Right hindlimb (tissue), 1 donor: ENCODE measurements at regions not wholly inside any gene's neighbourhood (a gene's known extent, or its start where the extent isn't known, plus 50 kb on each side); places are given as distances from the start of the nearest gene placed in this dataset.
"Not testable (repeated sequence)": the region's sequence is repeated elsewhere in the genome, so short reads cannot be mapped to it uniquely, and the experiment has no call there.

Source experiments
- DNase-seq: peaks from one replicate; pipeline ENCODE4 v3.0.0-alpha.2; 2018

DNA sequence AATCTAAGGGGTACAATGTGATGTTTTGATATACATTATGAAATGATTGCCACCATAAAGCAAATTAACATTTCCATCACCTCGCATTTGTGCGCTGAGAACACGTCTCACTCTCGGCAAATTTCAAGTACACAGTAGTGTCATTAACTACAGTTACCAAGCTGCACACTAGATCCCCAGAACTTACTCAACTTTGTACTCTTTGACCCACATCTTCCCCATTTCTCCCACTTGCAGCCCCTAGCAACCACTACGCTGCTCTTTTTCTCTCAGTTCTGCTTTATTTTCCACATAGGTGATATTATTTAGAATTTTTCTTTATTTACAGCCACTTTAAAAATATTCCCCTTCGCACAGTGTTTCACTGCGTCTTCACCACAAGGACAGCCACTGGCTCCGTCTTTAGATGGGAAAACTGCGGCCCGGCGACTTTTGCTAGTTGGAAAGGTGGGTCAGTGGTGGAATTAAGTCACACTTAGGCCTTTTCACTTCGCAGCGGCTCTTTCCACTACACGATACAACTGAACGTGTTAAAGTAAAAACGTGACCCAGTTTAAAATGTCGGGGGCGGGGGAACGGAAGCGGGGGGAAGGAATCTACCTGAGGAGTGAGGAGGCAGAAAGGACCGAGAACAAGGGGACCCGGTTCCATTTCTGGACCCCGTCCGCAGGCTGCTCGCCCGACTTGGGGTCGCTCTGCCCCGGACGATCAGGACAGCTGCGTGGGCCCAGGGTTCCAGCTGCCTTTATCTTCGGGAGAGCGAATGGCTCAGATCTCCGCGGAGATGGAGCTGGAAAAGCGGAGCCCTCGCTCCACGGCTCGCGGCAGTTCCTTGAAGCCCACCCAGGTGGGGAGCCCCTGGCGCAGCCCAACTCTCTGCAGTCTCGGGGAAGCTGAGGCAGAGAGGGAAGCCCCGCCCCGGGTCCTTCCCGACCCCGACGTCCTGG is 486.1 kb downstream of the UQCRFS1 start:
- DNase-seq = no peak

DNA sequence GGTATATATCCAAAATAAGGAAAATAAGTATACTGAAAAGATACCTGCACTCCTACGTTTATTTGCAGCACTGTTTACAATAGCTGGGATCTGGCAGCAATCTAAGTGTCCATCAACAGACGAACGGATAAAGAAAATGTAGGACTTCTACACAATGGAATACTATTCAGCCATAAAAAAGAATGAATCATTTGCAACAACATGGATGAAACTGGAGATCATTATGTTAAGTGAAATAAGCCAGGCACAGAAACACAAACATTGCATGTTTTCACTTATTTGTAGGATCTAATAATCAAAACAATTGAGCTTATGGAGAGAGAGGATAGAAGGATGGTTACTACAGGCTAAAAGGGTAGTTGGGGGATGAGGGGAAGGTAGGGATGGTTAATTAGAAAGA is 494.0 kb downstream of the UQCRFS1 start:
- no peak for DNase-seq

DNA sequence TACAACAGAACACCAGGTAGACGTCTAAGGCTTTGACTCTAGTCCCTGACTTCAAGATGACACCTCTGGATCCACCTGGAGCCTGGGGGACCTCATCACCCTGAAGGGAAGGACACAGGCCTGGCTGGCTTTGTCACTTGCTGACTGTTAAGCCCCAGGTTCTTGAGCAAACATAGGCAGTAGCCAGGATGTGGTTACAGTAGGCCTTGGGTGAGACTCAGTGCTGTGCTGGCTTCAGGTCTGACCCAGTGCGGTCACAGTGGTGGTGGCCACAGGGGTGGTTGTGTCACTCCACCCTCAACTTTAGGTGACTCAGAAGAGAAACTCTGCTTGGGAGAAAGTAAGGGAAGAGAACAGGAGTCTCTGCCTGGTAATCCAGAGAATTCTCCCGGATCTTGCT is 497.8 kb downstream of the UQCRFS1 start:
- no peak for DNase-seq

DNA sequence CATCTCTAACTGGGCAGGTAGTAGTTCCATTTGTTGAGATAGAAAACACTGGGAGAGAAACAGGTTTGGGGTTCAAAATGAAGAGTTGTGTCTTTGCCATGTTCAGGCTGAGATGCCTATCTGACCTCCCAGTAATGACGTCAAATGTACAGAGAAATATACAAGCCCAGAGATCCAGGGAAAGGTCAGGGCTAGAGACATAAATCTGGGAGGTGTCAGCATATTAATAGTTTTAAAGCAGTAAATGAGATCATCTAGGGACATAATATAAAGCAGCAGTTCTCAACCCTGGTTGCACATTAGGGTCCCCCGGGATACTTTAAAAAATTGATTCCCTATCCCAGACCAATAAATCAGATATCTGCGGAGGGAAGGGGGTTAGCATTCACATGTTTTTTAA is 501.5 kb downstream of the UQCRFS1 start:
- DNase-seq = no peak

DNA sequence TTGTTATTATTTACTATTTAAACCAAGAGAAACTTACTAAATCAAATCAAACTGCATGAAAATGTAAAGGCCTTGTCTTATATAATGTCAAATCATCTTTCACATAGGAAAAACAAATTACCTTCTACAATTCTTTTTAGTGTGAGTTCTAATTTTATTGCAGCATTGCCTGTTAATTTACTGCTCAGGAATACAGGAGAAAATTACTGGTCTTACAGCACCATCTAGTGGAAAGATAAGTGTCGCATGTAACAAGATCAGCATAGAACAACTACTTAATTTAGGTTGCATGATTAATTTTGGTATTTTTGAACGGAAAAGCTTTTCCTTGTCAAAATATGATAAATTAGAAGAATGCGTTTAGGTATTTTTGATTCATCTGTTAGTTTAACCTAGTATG is 502.7 kb downstream of the UQCRFS1 start:
- DNase-seq = no peak

DNA sequence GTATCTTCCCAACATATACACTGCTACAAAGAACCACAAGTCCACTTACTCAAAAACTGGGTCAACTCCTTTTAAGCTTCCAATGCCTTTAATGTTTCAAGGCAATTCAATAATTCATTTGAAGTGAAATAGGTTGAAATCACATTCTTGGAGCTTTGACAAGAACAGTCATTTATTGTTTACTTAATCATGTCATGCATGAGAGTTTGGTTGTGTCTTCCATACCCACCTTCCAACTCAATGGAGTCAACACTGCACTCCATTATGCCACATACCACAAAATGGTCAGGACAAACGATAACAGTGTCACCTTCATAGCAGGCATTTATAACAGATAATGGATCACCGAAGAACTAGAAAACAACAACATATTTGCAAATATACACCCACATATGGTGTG is 506.3 kb downstream of the UQCRFS1 start:
- no peak for DNase-seq

DNA sequence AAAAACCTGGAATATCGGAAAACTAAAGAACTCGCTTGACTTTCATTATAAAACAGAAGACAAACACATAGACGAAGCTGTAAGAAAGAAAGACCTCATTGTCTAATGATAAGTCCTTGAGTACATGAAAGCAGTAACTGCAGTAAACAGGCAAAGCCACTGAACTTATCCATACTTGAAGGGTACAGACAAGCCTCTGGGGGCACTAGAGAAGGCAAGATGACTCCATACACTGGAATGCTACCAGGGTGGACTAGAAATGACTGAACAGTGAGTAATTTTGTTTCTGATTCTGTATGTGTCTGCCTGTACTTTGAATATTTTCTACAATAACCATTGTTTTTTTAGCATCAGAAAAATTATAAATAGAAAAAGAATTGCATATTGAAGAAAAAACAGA is 507.9 kb downstream of the UQCRFS1 start:
- no peak for DNase-seq

DNA sequence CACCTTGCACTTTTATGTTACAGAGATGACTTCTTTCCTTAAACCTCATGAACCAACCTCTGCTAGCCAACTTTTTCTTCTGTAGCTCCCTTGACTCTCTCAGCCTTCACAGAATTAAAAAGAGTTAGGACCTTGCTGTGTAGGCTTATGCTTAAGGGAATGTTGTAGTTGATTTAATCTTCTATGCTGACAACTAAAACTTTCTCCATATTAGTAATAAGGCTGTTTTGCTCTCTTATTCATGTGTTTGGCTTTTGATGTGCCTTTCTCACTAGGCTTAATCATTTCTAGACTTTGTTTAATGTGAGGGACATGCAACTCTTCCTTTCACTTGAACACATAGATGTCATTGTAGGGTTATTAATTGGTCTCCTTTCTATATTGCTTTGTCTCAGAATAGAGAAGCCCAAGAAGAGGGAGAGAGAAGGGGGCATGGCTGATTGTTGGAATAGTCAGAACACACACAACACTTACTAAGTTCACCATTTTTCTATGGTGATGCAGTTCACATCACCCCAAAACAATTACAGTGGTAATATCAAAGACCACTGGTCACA is 509.5 kb downstream of the UQCRFS1 start:
- no peak for DNase-seq

DNA sequence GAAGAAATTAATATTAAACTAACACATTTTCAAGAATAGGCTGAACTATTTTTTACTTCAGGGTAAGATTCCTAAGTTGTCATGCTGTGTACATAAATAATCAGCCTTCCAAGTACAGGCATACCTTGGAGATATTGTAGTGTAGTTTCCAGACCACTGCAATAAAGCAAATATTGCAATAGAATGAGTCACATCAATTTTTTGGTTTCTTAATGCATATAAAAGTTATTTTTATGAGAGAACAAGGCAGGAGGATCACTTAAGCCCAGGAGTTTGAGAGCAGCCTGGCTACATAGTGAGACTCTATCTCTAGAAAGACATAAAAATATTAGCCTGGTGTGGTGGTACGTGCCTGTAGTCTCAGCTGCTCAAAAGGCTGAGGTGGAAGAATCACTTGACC is 511.5 kb downstream of the UQCRFS1 start:
- no peak for DNase-seq

DNA sequence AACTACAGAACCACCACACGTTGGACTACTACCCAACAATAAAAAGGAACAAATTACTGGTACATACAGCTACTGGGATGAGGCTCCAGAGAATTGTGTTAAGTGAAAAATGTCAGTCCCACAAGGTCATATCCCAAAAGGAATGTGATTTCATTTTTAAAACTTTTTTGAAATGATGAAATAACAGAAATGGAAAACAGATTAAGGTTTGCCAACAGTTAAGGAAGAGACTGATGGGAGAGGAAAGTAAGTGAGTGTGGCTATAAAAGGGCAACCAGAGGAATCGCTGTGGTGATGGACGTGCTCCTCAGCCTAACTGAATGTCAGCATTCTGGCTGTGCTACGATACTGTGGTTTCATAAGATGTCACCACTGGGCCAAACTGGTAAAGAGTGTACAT is 512.8 kb downstream of the UQCRFS1 start:
- DNase-seq = no peak

DNA sequence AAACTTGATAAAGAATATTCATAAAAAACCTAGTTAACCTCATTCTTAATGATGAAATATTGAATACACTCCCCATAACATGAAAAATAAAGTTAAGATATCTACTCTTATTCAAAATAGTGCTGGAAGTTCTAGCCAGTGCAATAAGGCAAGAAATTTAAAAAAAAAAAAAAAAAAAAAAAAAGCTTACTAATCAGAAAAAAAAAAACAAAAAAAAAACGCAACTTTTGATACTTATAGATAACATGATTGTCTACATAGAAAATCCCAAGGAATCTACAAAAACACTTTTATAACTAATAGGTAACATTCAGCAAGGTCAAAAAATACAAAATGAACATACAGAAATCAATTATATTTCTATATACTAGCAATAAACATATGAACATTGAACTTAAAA is 515.6 kb downstream of the UQCRFS1 start:
- DNase-seq = no peak

DNA sequence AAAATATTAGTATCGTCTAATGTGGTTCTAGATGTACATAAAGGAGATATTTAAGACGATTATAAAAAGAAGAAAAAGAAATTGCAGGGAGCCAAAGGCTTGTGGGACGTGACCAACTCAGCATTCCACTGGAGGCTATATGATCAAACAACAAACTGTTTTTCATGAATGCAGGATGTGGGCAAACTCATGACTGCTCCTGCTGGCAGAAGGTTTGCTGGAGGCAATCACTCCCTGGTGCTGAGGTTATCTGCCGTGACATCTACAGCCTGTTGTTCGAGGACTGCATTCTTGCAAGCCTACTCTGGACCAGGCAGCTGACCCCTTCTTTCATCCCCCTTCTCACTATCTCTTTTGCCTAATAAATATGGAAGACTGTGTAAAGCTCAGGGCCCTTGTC is 518.1 kb downstream of the UQCRFS1 start:
- no peak for DNase-seq

DNA sequence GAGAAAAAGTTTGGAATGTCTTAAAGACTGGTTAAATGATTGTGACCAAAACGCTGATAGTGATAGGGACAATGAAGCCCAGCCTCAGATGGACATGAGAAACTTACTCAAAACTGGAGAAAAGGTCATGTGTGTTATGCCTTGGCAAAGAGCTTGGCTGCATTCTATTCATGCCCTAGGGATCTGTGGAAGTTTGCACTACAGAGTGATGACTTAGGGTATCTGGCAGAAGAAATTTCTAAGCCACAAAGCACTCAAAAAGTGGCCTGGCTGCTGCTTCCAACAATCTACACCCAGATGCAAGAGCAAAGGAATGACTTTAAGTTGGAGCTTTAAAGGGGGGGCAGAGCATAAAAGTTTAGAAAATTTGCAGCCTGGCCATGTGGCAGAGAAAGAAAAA is 521.3 kb downstream of the UQCRFS1 start:
- no peak for DNase-seq

DNA sequence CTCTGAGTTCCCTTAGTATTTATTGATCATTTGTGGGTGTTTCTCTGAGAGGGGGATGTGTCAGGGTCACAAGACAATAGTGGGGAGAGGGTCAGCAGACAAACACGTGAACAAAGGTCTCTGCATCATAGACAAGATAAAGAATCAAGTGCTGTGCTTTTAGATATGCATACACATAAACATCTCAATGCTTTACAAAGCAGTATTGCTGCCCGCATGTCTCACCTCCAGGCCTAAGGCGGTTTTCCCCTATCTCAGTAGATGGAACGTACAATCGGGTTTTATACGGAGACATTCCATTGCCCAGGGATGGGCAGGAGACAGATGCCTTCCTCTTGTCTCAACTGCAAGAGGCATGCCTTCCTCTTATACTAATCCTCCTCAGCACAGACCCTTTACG is 523.5 kb downstream of the UQCRFS1 start:
- DNase-seq = not testable (repeated sequence)

DNA sequence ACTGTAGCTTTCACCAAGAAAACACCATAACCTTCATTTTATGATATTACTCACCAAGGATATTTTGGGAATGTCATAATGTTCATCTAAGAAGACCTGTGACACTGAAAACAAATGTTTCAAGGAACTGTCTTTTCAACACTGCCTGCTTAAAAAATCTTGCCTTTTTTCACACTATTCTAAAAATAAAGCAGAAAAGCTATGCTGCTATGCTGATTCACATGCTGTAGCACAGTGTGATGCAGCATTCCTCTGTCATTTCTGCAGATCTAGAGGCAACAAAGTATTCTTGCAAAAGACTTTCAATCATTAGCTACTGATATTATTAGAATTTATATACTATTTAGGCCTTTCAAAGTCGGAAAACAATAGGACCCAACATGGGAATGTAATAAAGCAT is 525.7 kb downstream of the UQCRFS1 start:
- DNase-seq = no peak

DNA sequence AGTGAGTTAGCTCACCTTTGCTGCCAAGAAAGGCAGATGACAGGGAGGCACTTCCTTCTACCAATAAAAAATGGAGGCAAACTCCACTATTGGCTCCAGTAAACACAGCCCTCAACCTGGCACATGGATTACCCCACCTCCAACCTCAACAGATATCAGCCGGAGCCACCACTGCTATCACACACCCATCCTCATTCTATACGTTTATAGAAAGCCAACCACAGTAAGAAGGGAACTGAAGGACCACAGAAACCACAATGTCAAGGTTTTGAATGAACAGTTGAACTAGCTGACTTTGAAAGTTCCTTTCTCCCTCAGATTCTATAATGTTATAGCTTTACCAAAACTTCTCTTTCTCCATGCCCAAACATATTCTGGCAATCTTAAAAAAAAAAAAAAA is 526.2 kb downstream of the UQCRFS1 start:
- no peak for DNase-seq

DNA sequence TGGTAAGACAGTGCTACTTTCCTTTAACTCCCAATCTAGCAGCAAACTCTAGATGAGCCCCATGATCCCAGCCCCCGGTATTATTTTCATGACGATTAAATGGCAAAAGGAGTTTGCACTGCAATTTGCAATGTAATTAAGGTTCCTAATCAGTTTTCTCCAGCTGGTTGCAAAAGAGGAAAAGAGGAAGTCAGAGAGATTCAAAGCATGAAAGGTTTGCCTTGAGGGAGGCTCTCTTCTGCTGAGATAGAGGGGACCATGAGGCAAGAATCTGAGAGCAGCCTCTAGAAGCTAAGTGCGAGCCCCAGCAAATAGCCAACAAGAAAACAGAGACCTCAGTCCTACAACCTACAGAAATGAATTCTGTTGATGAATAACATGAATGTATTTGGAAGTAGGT is 527.1 kb downstream of the UQCRFS1 start:
- DNase-seq = no peak

DNA sequence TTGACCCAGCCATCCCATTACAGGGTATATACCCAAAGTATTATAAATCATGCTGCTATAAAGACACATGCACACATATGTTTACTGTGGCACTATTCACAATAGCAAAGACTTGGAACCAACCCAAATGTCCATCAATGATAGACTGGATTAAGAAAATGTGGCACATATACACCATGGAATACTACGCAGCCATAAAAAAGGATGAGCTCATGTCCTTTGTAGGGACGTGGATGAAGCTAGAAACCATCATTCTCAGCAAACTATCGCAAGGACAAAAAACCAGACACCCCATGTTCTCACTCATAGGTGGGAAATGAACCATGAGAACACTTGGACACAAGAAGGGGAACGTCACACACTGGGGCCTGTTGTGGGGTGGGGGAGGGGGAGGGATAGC is 527.9 kb downstream of the UQCRFS1 start:
- DNase-seq = not testable (repeated sequence)

DNA sequence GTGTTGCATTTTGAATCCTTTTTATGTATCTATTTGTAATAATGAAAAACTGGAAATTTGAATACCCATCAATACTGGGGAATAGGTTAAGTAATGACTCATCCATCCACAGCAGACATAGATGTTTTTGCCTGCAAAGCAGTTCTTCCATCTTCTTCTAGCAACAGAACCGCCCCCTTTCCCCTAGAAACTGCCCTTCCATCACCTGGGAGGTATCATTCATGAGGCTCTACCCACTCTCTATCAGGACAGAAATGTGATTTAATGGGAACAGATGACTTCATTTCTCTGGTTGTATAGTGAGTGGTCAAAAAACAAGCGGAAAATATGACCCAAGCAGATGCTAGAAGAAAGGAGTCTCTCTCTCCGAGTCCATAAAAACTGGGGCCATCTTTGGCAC is 532.8 kb downstream of the UQCRFS1 start:
- DNase-seq = no peak

DNA sequence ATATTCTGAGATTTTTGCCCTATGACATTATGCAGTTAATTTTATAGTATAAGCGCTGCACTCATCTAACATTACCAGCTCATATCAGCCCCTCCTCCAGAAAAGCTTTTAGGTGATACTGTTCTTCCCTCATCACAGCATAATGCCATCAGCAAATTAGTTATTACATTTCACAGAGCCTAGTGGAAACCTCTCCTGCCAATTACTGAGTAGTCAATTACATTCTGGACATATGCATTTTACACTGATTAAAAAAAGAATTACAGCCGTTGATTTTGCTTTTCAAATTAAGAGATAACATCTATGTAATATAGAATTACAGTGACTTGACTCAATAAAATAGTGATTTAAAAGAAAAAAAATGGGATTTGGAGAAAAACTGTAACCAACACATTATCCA is 542.1 kb downstream of the UQCRFS1 start:
- no peak for DNase-seq

DNA sequence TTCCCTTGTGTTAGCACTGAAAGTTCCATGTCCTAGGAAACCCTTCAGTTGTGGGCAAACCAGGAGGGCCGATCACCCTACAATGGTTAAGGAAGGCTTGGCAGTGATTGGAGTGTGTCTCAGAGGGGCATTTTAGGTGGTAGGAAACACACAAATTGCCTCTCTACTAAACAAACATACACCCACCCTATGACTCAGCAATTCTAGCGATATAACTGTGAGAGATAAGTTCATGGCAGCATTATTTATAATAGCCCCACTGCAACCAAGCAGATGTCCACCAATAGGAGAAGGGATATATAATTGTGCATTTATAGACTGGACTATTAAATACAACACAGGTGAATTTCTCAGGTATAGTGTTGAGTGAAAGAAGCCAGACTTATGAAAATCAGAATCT is 543.1 kb downstream of the UQCRFS1 start:
- no peak for DNase-seq

DNA sequence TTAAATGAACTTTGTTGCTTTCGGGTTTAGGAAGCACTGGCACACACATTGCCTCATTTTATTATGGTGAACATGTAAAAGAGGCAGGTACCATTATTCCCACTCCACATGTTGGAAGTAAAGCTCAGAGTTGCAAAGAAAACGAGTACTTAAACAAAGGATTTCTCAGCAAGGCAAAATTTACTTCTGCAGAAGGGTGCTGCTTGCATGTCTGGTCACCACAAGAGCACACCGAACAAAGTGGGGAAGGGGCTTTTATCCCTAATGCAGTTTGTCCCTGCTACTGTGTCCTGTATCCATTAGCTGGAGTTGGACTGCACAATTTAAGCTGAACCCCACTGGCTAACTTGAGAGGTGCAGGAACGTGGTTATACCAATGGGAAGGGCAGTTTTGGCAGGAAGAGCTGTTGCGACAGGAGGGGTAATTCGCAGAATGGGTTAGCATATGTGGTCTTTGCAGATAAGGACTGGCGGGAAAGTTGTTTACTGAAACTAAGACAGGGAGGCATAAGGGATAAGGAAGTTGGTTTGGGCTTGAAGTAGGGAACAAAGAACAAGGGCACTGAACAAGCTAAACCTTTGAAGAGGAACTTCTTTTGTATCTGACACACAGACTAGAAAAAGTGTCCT is 545.5 kb downstream of the UQCRFS1 start:
- DNase-seq = no peak

DNA sequence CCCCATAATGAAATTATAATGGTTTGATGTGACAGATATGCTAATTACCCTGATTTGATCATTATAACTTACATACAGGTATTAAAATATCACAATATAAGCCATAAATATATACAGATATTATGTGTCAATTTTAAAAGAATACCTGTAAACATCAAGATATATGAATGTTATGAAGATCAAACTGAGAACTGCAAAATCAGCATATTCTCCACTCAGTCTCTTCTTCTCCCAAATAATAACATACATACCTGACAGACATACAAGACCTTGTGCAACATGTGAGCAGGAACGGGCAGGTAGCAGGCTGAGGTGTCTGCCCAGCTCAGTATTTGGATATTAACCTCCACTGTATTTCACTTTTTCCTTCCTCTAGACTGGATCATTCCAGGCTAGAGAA is 547.2 kb downstream of the UQCRFS1 start:
- DNase-seq = no peak

DNA sequence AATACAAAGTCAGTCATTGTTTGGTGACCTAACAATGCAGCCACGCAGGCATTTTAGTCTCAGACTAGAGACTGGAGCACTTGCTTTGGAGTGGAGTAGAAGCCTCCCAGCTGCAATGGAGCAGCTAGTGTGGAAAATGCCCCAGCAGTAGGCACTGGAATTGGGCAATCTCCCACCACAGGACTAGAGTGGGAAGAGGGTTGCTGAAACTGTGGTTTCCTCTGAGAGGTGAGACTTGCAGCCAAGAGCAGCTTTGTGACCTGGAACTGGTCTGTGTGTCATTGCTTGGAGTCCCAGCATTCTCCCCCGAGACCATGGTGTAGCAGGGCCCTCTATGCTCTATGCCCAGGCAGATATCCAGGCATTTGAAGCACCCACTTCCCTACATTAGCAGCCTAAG is 556.3 kb downstream of the UQCRFS1 start:
- no peak for DNase-seq
